ENCODE measurements at regions not wholly inside any gene's neighbourhood (a gene's known extent, or its start where the extent isn't known, plus 50 kb on each side); places are given as distances from the start of the nearest gene placed in this dataset.

DNA sequence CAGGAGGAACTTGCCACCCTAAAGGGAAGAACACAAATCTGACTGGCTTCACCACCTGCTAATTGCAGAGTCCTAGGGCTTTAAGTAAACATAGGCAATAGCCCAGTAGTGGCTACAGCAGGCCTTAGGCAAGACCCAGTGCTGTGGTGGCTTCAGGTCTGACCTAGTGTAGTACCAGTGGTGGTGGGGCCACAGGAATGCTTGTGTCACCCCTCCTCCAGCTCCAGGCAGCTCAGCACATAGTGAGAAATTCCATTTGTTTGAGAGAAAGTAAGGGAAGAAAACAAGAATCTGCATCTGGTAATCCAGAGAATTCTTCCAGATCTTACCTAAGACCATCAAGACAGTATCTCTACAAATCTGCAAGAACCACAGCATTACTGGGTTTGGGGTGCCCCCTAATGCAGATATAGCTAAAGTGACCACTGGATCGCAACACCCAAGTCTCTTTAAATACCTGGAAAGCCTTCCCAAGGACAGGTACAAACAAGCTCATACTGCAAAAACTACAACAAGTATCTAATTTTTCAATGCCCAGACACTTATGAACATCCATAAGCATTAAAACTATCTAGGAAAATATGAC is 102.6 kb upstream of the TRPM3 start:
- Histone ChIP-seq H3K4me1 (ENCODE audit: low read depth, poor library complexity, severe bottlenecking) (no peaks in the 10 kb centered on the region), H4K20me1 (ENCODE audit: insufficient read depth) (no peaks in the 10 kb centered on the region)

DNA sequence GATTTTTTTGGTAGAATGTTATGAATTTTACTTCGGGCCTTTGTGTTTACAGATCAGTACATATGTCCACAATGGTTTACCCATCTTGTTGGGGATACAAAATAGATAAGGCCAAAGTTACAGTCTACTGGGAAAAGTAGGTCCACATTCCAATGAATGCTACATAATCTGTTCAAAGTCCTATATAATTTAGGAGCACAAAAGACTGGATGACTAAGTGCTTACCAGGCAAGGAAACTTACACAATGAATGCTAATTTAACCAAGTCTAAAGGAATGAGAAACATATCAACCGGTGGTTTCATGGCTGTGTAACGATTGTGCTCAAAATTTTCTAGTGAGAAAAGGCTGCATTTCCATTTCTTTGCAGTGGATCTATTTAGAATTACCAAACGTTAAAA is 97.4 kb upstream of the TRPM3 start:
- Histone ChIP-seq H3K79me2 (ENCODE audit: insufficient read depth, low read depth) (no peaks in the 10 kb centered on the region), H3K27me3 (ENCODE audit: insufficient read depth, low read depth) (no peaks in the 10 kb centered on the region), H2AFZ (ENCODE audit: low read depth) (no peak overlapping the region)

More for the DNA sequence above, 102.6 kb upstream of the TRPM3 start:
- Histone ChIP-seq H3K36me3 (ENCODE audit: insufficient read depth) (no peaks in the 10 kb centered on the region), H2AFZ (ENCODE audit: low read depth) (no peak overlapping the region), H3K9ac (no peak overlapping the region), H3K4me2 (no peak overlapping the region), H3K27ac (no peak overlapping the region), H3K27me3 (ENCODE audit: insufficient read depth, low read depth) (no peaks in the 10 kb centered on the region), H3K79me2 (ENCODE audit: insufficient read depth, low read depth) (no peaks in the 10 kb centered on the region), H3K4me3 (IDR thresholded peaks at IDR 0.05; ENCODE audit: insufficient read depth, low read depth, low read length) (no peak overlapping the region)
- TF ChIP-seq, protein P1, sequence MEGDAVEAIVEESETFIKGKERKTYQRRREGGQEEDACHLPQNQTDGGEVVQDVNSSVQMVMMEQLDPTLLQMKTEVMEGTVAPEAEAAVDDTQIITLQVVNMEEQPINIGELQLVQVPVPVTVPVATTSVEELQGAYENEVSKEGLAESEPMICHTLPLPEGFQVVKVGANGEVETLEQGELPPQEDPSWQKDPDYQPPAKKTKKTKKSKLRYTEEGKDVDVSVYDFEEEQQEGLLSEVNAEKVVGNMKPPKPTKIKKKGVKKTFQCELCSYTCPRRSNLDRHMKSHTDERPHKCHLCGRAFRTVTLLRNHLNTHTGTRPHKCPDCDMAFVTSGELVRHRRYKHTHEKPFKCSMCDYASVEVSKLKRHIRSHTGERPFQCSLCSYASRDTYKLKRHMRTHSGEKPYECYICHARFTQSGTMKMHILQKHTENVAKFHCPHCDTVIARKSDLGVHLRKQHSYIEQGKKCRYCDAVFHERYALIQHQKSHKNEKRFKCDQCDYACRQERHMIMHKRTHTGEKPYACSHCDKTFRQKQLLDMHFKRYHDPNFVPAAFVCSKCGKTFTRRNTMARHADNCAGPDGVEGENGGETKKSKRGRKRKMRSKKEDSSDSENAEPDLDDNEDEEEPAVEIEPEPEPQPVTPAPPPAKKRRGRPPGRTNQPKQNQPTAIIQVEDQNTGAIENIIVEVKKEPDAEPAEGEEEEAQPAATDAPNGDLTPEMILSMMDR (conservative IDR thresholded peaks at IDR 0.05; ENCODE audit: low read depth, low read length), result no peak

DNA sequence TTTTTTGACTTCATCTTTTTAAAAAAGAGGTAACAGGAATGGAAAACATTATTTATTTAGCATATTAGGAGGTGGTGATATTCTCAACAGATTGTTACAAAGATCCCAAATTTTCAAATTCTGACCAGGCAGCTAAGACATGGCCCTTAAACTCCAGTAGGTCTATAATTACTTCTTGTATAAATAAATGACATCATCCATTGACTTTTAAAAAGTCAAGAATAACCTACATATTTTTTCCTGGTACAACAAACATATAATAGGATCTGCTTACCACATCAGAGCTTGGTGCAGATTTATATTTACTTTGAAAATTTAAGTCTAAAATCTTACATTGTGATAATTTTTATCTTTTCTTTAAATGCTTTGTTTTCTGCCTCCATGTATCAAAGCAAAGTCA is 92.2 kb upstream of the TRPM3 start:
- no peak overlapping the region for H3K4me2 ChIP-seq
- H3K36me3 ChIP-seq (ENCODE audit: insufficient read depth), result no peaks in the 10 kb centered on the region
- no peaks in the 10 kb centered on the region for H3K27me3 ChIP-seq (ENCODE audit: insufficient read depth, low read depth)
- no peaks in the 10 kb centered on the region for H3K79me2 ChIP-seq (ENCODE audit: insufficient read depth, low read depth)
- H3K4me3 ChIP-seq (IDR thresholded peaks at IDR 0.05; ENCODE audit: insufficient read depth, low read depth, low read length), result no peak overlapping the region
- no peak overlapping the region for H3K9ac ChIP-seq
- TF ChIP-seq, protein P1 (conservative IDR thresholded peaks at IDR 0.05; ENCODE audit: low read depth, low read length), result no peak
- no peaks in the 10 kb centered on the region for H3K4me1 ChIP-seq (ENCODE audit: low read depth, poor library complexity, severe bottlenecking)
- no peak overlapping the region for H2AFZ ChIP-seq (ENCODE audit: low read depth)
- H3K27ac ChIP-seq, result no peak overlapping the region
- H4K20me1 ChIP-seq (ENCODE audit: insufficient read depth), result no peaks in the 10 kb centered on the region

More for the DNA sequence above, 97.4 kb upstream of the TRPM3 start:
- no peak overlapping the region for H3K9ac ChIP-seq
- no peak overlapping the region for H3K4me3 ChIP-seq (IDR thresholded peaks at IDR 0.05; ENCODE audit: insufficient read depth, low read depth, low read length)
- H3K36me3 ChIP-seq (ENCODE audit: insufficient read depth), result no peaks in the 10 kb centered on the region
- no peak overlapping the region for H3K4me2 ChIP-seq
- H3K4me1 ChIP-seq (ENCODE audit: low read depth, poor library complexity, severe bottlenecking), result no peaks in the 10 kb centered on the region
- no peak overlapping the region for H3K27ac ChIP-seq
- TF ChIP-seq, protein P1 (conservative IDR thresholded peaks at IDR 0.05; ENCODE audit: low read depth, low read length), result no peak
- no peaks in the 10 kb centered on the region for H4K20me1 ChIP-seq (ENCODE audit: insufficient read depth)

DNA sequence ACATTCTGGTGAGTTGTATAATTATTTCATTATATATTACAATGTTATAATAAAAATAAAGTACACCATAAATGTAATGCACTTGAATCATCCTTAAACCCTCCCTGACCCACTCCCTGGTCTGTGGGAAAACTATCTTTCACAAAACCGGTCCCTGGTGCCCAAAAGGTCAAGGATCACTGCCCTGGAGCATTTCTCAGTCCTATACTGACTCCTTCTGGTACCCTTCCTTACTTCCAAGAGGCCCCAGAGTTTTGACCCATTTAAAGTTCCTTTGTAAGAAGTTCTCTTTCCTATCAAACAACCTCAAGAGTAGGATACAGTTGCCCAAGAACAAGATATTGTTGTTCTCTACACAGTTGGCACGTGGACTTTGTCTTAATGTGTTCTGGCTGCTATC is 88.9 kb upstream of the TRPM3 start:
- TF ChIP-seq, protein P1 (conservative IDR thresholded peaks at IDR 0.05; ENCODE audit: low read depth, low read length), result no peak
- no peak overlapping the region for H3K9ac ChIP-seq
- no peaks in the 10 kb centered on the region for H3K36me3 ChIP-seq (ENCODE audit: insufficient read depth)
- H4K20me1 ChIP-seq (ENCODE audit: insufficient read depth), result no peaks in the 10 kb centered on the region
- no peak overlapping the region for H3K4me2 ChIP-seq
- H3K79me2 ChIP-seq (ENCODE audit: insufficient read depth, low read depth), result no peaks in the 10 kb centered on the region
- H3K27ac ChIP-seq, result no peak overlapping the region
- no peaks in the 10 kb centered on the region for H3K27me3 ChIP-seq (ENCODE audit: insufficient read depth, low read depth)
- no peaks in the 10 kb centered on the region for H3K4me1 ChIP-seq (ENCODE audit: low read depth, poor library complexity, severe bottlenecking)
- no peak overlapping the region for H2AFZ ChIP-seq (ENCODE audit: low read depth)
- no peak overlapping the region for H3K4me3 ChIP-seq (IDR thresholded peaks at IDR 0.05; ENCODE audit: insufficient read depth, low read depth, low read length)
